Endodermal cell (in vitro differentiated cells): ENCODE measurements at regions not wholly inside any gene's neighbourhood (a gene's known extent, or its start where the extent isn't known, plus 50 kb on each side); places are given as distances from the start of the nearest gene placed in this dataset.

Experiments
- DNase-seq: peaks from one replicate; pipeline ENCODE4 v3.0.0-alpha.2; 2017
- H3K27ac ChIP-seq: 2 replicates; pipeline ENCODE4 v1.5.1; 2013; ENCODE audit warnings: mild to moderate bottlenecking, low read depth, low read length, moderate library complexity
- H3K27me3 ChIP-seq: 2 replicates; pipeline ENCODE4 v1.6.1; 2013; ENCODE audit warnings: mild to moderate bottlenecking, low read length, moderate library complexity; ENCODE audit not compliant: insufficient read depth, control insufficient read depth, poor library complexity, severe bottlenecking
- H3K36me3 ChIP-seq: 2 replicates; pipeline ENCODE4 v1.7.0; 2013; ENCODE audit warnings: mild to moderate bottlenecking, low read length, moderate library complexity; ENCODE audit not compliant: control insufficient read depth, insufficient read depth
- H3K4me1 ChIP-seq: one replicate; pipeline ENCODE4 v1.7.0; 2013; ENCODE audit warnings: low read length; ENCODE audit not compliant: control insufficient read depth, insufficient read depth
- H3K4me3 ChIP-seq: 2 replicates; pipeline ENCODE4 v1.5.1; 2013; ENCODE audit warnings: mild to moderate bottlenecking, low read length, moderate library complexity
- H3K9ac ChIP-seq: 2 replicates; pipeline ENCODE4 v1.6.1; 2013; ENCODE audit warnings: mild to moderate bottlenecking, low read length, moderate library complexity; ENCODE audit not compliant: poor library complexity, severe bottlenecking; ENCODE audit errors: extremely low read depth
- H3K9me3 ChIP-seq: 2 replicates; pipeline ENCODE4 v1.6.1; 2013; ENCODE audit warnings: mild to moderate bottlenecking, low read length, moderate library complexity; ENCODE audit not compliant: control insufficient read depth
- H3K27ac Mint-ChIP-seq: 2 replicates; pipeline ENCODE4 v1.8.0; 2020; ENCODE audit warnings: mixed read lengths
- H3K27me3 Mint-ChIP-seq: 2 replicates; pipeline ENCODE4 v1.8.0; 2021; ENCODE audit warnings: mild to moderate bottlenecking, mixed read lengths; ENCODE audit not compliant: insufficient read depth
- H3K36me3 Mint-ChIP-seq: 2 replicates; pipeline ENCODE4 v1.8.0; 2020; ENCODE audit warnings: low read depth, mixed read lengths
- H3K4me1 Mint-ChIP-seq: 2 replicates; pipeline ENCODE4 v1.8.0; 2020; ENCODE audit warnings: mixed read lengths
- H3K4me3 Mint-ChIP-seq: 2 replicates; pipeline ENCODE4 v1.8.0; 2020; ENCODE audit warnings: mild to moderate bottlenecking, moderate library complexity, mixed read lengths
- H3K9me3 Mint-ChIP-seq: 2 replicates; pipeline ENCODE4 v1.8.0; 2020; ENCODE audit warnings: mild to moderate bottlenecking, mixed read lengths
- CTCF ChIP-seq: fragments of 200-600 bp; sonication (generic); conservative IDR thresholded peaks from 2 replicates; pipeline ENCODE4 v1.5.0; 2021; ENCODE audit warnings: antibody characterized with exemption, mild to moderate bottlenecking
- WGBS, 2 experiments: methylation state at CpG; one replicate each; pipeline versions ENCODE4 v1.1.5 to v1.1.7; 2013; ENCODE audit warnings: missing lambda C conversion rate in 2 of 2, mixed read lengths in 1 of 2; ENCODE audit not compliant: insufficient coverage in 1 of 2, insufficient read length in 1 of 2; 5-methylcytosine and 5-hydroxymethylcytosine counted together

DNA sequence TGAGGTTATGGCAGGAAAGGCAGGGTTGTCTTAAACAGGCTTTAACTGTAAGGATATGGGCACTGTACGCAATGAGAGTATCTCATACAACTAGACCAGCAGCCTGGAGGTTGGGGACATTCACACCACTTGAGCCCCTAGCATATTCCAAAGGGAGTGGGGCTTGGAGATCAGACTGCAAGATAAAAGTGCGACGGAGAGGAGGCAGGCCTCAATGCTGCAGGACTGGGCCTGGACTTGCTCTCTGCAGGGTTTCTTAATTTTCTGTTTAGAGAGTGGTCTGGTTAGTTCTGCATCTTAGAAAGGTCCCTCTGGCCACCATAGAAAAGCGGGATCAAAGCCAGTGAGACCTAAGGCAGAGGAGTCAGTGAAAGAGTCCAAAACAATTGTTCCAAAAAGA is 357.7 kb upstream of the NR2F2 start:
- Mint-ChIP-seq H3K27ac (no peak overlapping the region), H3K4me3 (no peak overlapping the region), H3K36me3 (no peaks in the 10 kb centered on the region), H3K9me3 (no peaks in the 10 kb centered on the region), H3K27me3 (peaks cover under 1% of the 10 kb centered on the region), H3K4me1 (no peaks in the 10 kb centered on the region)
- no peak for TF ChIP-seq CTCF
- H3K4me3 ChIP-seq: no peak overlapping the region
- no peaks in the 10 kb centered on the region for H3K27me3 ChIP-seq
- H3K9me3 ChIP-seq: no peaks in the 10 kb centered on the region
- no peak overlapping the region for H3K9ac ChIP-seq
- H3K4me1 ChIP-seq: no peaks in the 10 kb centered on the region
- WGBS, 2 experiments: 94 to 96% methylated on average over 3 to 4 of the region's 4 CpGs
- H3K27ac ChIP-seq: no peak overlapping the region
- H3K36me3 ChIP-seq: no peaks in the 10 kb centered on the region
- no peak for DNase-seq

GRCh38 chr15:95973566-95974256 is 356.8 kb upstream of the NR2F2 start:
- H3K9me3 Mint-ChIP-seq: no peaks in the 10 kb centered on the region
- no peak for TF ChIP-seq CTCF
- Histone ChIP-seq H3K4me1 (no peaks in the 10 kb centered on the region), H3K27me3 (no peaks in the 10 kb centered on the region), H3K4me3 (no peak overlapping the region), H3K9me3 (no peaks in the 10 kb centered on the region), H3K36me3 (no peaks in the 10 kb centered on the region), H3K9ac (no peak overlapping the region), H3K27ac (no peak overlapping the region)
- no peak overlapping the region for H3K4me3 Mint-ChIP-seq
- H3K4me1 Mint-ChIP-seq: no peaks in the 10 kb centered on the region
- H3K27ac Mint-ChIP-seq: no peak overlapping the region
- H3K27me3 Mint-ChIP-seq: no peaks in the 10 kb centered on the region
- WGBS, 2 experiments: 88 to 90% methylated on average over 3 to 7 of the region's 7 CpGs
- no peaks in the 10 kb centered on the region for H3K36me3 Mint-ChIP-seq
- no peak for DNase-seq

DNA sequence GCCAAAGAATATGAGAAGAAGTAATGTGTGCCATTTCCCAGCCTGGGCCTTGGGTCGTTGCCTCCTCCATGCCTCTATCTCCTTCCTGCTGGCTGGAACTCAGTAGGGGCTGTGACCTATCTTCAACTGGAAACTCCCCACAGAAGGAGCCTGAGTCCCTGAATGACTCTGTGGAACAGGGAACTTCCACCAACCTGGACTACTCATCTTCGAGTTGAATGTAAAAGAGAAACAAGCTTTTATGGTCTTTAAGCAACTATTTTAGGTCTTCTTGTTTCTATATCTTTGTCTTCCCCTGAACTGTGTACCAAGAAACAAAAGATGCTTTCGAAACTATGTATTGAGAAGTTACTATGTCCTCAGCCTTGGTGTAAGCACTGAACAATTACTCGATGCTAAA is 355.3 kb upstream of the NR2F2 start:
- Histone ChIP-seq H3K9me3 (no peaks in the 10 kb centered on the region), H3K9ac (no peak overlapping the region), H3K36me3 (no peaks in the 10 kb centered on the region), H3K4me3 (no peak overlapping the region), H3K4me1 (no peaks in the 10 kb centered on the region), H3K27ac (no peak overlapping the region), H3K27me3 (no peaks in the 10 kb centered on the region)
- no peak overlapping the region for H3K27ac Mint-ChIP-seq
- WGBS, 2 experiments: 86 to 94% methylated on average over 2 to 4 of the region's 4 CpGs
- no peaks in the 10 kb centered on the region for H3K27me3 Mint-ChIP-seq
- H3K4me3 Mint-ChIP-seq: no peak overlapping the region
- H3K9me3 Mint-ChIP-seq: no peaks in the 10 kb centered on the region
- H3K36me3 Mint-ChIP-seq: no peaks in the 10 kb centered on the region
- no peak for TF ChIP-seq CTCF
- no peak for DNase-seq
- no peaks in the 10 kb centered on the region for H3K4me1 Mint-ChIP-seq
